22Rv1 (cell line): ENCODE measurements at regions not wholly inside any gene's neighbourhood (a gene's known extent, or its start where the extent isn't known, plus 50 kb on each side); places are given as distances from the start of the nearest gene placed in this dataset.

Experiments
- CTCF ChIP-seq: fragments of 450-650 bp; IDR thresholded peaks from 2 replicates; pipeline ENCODE4 v1.5.1; 2017; ENCODE audit warnings: mild to moderate bottlenecking
- ZFX ChIP-seq: fragments of 450-650 bp; IDR thresholded peaks from 2 replicates; pipeline ENCODE4 v1.6.1; 2017; ENCODE audit warnings: antibody characterized with exemption, borderline replicate concordance

- TF ChIP-seq CTCF (no peak), ZFX (no peak)
These were observed 78.7 kb upstream of the SLC1A4 start for GRCh38 chr2:64910523-64910922.
